Body of pancreas (tissue), 4 donors: ENCODE measurements at regions not wholly inside any gene's neighbourhood (a gene's known extent, or its start where the extent isn't known, plus 50 kb on each side); places are given as distances from the start of the nearest gene placed in this dataset.

Source experiments
- CTCF ChIP-seq, 7 experiments: fragments of 450-650 bp in 4 of 7; fragments of 200-600 bp in 3 of 7; sonication (generic) in 3 of 7; IDR thresholded peaks; one replicate each; pipeline ENCODE4 v1.5.1; 2016 to 2019; ENCODE audit warnings: antibody characterized with exemption in 7 of 7
- POLR2A ChIP-seq, 3 donors: fragments of 450-650 bp; IDR thresholded peaks; one replicate each; pipeline ENCODE4 v1.6.1; 2016; ENCODE audit warnings: antibody characterized with exemption in 3 of 3, mild to moderate bottlenecking in 2 of 3

GRCh38 chr7:81560708-81561107, 209.1 kb downstream of the HGF start:
- TF ChIP-seq CTCF (IDR thresholded peaks at IDR 0.05), result no peak
- no peak for TF ChIP-seq POLR2A (IDR thresholded peaks at IDR 0.05)
